SK-N-SH treated with all-trans-retinoic acid at 6 μM for 48 hours (cell line): ENCODE measurements at regions not wholly inside any gene's neighbourhood (a gene's known extent, or its start where the extent isn't known, plus 50 kb on each side); places are given as distances from the start of the nearest gene placed in this dataset.

ENCODE experiments used
- ARNTL ChIP-seq: fragments of 450-650 bp; formaldehyde crosslinking; IDR thresholded peaks from 2 replicates; pipeline ENCODE4 v1.5.0; 2020; ENCODE audit warnings: low read depth, mild to moderate bottlenecking, moderate library complexity, borderline replicate concordance
- CSDC2 ChIP-seq: fragments of 250-450 bp; sonication (Bioruptor Pico); IDR thresholded peaks from 2 replicates; pipeline ENCODE4 v1.5.0; 2020; ENCODE audit warnings: mild to moderate bottlenecking, moderate library complexity
- OSR1 ChIP-seq: fragments of 250-450 bp; sonication (Bioruptor Pico); IDR thresholded peaks from 2 replicates; pipeline ENCODE4 v1.8.0; 2022; ENCODE audit warnings: moderate library complexity, mild to moderate bottlenecking, inconsistent platforms
- RARB ChIP-seq: fragments of 250-450 bp; sonication (Bioruptor Pico); IDR thresholded peaks from 2 replicates; pipeline ENCODE4 v1.8.0; 2021; ENCODE audit warnings: mild to moderate bottlenecking, moderate library complexity
- SNAI2 ChIP-seq: fragments of 250-450 bp; sonication (Bioruptor Pico); IDR thresholded peaks from 2 replicates; pipeline ENCODE4 v1.5.0; 2020; ENCODE audit warnings: mild to moderate bottlenecking, moderate library complexity
- TCF4 ChIP-seq: fragments of 250-450 bp; sonication (Bioruptor Pico); IDR thresholded peaks from 2 replicates; pipeline ENCODE4 v1.8.0; 2021; ENCODE audit warnings: mild to moderate bottlenecking, moderate library complexity, borderline replicate concordance
- ZFP30 ChIP-seq: fragments of 450-650 bp; formaldehyde crosslinking; IDR thresholded peaks from 2 replicates; pipeline ENCODE4 v1.5.0; 2022; ENCODE audit warnings: mild to moderate bottlenecking, moderate library complexity
- ZNF70 ChIP-seq: fragments of 450-650 bp; formaldehyde crosslinking; IDR thresholded peaks from 2 replicates; pipeline ENCODE4 v1.5.0; 2020; ENCODE audit warnings: mild to moderate bottlenecking, moderate library complexity
- ZNF8 ChIP-seq: fragments of 450-650 bp; formaldehyde crosslinking; IDR thresholded peaks from 2 replicates; pipeline ENCODE4 v1.5.0; 2020; ENCODE audit warnings: mild to moderate bottlenecking, moderate library complexity
- TF ChIP-seq, protein P1 (sequence below): fragments of 250-450 bp; sonication (Bioruptor Pico); IDR thresholded peaks from 2 replicates; pipeline ENCODE4 v1.8.0; 2020; ENCODE audit warnings: mild to moderate bottlenecking, moderate library complexity, borderline replicate concordance

DNA sequence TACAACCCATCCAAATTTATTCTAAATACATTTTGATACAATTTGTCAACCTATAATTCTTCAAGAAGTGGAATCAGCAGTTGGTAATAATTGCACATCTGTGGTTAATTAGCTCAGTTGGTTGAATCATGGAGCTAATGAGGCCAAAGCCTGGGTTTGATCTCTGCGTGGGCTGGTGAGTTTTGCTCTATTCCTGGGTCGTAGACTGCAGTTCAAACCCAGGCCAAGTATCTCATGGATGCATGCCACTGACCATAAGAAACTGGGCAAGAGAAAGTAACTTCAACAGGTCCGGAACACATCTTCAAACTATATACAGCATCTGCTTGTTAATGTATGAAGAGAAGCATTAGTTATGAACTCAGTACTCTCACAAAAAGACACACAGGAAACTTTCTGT is 779.7 kb downstream of the USP25 start:
- TF ChIP-seq ZFP30 (CRISPR knock-in tag) (no peak), ARNTL (CRISPR knock-in tag) (no peak), SNAI2 (no peak), TCF4 (0 out of 2 replicates have a peak, but pooled peaks have one; percentile 18), ZNF70 (CRISPR knock-in tag) (no peak), OSR1 (CRISPR knock-in tag) (no peak), ZNF8 (CRISPR knock-in tag) (no peak), CSDC2 (no peak), RARB (CRISPR knock-in tag) (no peak)
- TF ChIP-seq, protein P1, sequence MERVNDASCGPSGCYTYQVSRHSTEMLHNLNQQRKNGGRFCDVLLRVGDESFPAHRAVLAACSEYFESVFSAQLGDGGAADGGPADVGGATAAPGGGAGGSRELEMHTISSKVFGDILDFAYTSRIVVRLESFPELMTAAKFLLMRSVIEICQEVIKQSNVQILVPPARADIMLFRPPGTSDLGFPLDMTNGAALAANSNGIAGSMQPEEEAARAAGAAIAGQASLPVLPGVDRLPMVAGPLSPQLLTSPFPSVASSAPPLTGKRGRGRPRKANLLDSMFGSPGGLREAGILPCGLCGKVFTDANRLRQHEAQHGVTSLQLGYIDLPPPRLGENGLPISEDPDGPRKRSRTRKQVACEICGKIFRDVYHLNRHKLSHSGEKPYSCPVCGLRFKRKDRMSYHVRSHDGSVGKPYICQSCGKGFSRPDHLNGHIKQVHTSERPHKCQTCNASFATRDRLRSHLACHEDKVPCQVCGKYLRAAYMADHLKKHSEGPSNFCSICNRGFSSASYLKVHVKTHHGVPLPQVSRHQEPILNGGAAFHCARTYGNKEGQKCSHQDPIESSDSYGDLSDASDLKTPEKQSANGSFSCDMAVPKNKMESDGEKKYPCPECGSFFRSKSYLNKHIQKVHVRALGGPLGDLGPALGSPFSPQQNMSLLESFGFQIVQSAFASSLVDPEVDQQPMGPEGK (CRISPR knock-in tag) = no peak
